Mesenchymal stem cell (in vitro differentiated cells and primary cell): ENCODE measurements at regions not wholly inside any gene's neighbourhood (a gene's known extent, or its start where the extent isn't known, plus 50 kb on each side); places are given as distances from the start of the nearest gene placed in this dataset.

Experiments
- DNase-seq: peaks from one replicate; pipeline ENCODE4 v3.0.0-alpha.2; 2013
- H2AFZ ChIP-seq: one replicate; pipeline ENCODE4 v1.6.1; 2013; ENCODE audit warnings: low read depth, mild to moderate bottlenecking, control low read depth, inconsistent platforms, low read length, moderate library complexity
- H2AK5ac ChIP-seq: 2 replicates; pipeline ENCODE4 v1.6.1; 2013; ENCODE audit warnings: low read length, moderate library complexity, mild to moderate bottlenecking, inconsistent platforms; ENCODE audit not compliant: severe bottlenecking
- H2BK120ac ChIP-seq: one replicate; pipeline ENCODE4 v1.6.1; 2013; ENCODE audit warnings: low read depth, mild to moderate bottlenecking, inconsistent platforms, low read length, moderate library complexity
- H2BK12ac ChIP-seq, 2 experiments: one replicate each; pipeline ENCODE4 v1.6.1; 2013; ENCODE audit warnings: inconsistent platforms in 2 of 2, low read length in 2 of 2, mild to moderate bottlenecking in 2 of 2, moderate library complexity in 2 of 2, control low read depth in 1 of 2
- H2BK15ac ChIP-seq: one replicate; pipeline ENCODE4 v1.6.1; 2013; ENCODE audit warnings: mild to moderate bottlenecking, low read depth, inconsistent platforms; ENCODE audit not compliant: poor library complexity, severe bottlenecking
- H2BK5ac ChIP-seq: 2 replicates; pipeline ENCODE4 v1.6.1; 2013; ENCODE audit warnings: low read depth, mild to moderate bottlenecking, low read length, control low read depth, inconsistent platforms; ENCODE audit not compliant: poor library complexity, severe bottlenecking
- H3K14ac ChIP-seq, 2 experiments: one replicate each; pipeline ENCODE4 v1.6.1; 2013; ENCODE audit warnings: inconsistent platforms in 2 of 2, low read length in 2 of 2, control low read depth in 1 of 2, mild to moderate bottlenecking in 1 of 2, moderate library complexity in 1 of 2
- H3K18ac ChIP-seq, 2 experiments: one replicate each; pipeline ENCODE4 v1.6.1; 2013; ENCODE audit warnings: inconsistent platforms in 2 of 2, low read length in 2 of 2, control low read depth in 1 of 2, low read depth in 1 of 2, mild to moderate bottlenecking in 1 of 2
- H3K23ac ChIP-seq, 2 experiments: one replicate each; pipeline ENCODE4 v1.6.1; 2013; ENCODE audit warnings: inconsistent platforms in 2 of 2, low read length in 2 of 2, mild to moderate bottlenecking in 2 of 2, moderate library complexity in 2 of 2, control low read depth in 1 of 2
- H3K27ac ChIP-seq: 2 replicates; pipeline ENCODE4 v1.5.1; 2013; ENCODE audit warnings: mild to moderate bottlenecking, moderate library complexity, low read length, control low read depth, inconsistent platforms; ENCODE audit not compliant: poor library complexity, severe bottlenecking
- H3K27me3 ChIP-seq, 2 experiments: 2 replicates each; pipeline versions ENCODE4 v1.6.1 to v1.7.0; 2013; ENCODE audit warnings: low read length in 2 of 2, mild to moderate bottlenecking in 2 of 2, moderate library complexity in 2 of 2, control low read depth in 1 of 2, inconsistent platforms in 1 of 2; ENCODE audit not compliant: control insufficient read depth in 1 of 2, insufficient read depth in 1 of 2
- H3K36me3 ChIP-seq, 2 experiments: 2 replicates each; pipeline versions ENCODE4 v1.6.1 to v1.7.0; 2013; ENCODE audit warnings: low read length in 2 of 2, control low read depth in 1 of 2, inconsistent platforms in 1 of 2, low read depth in 1 of 2, mild to moderate bottlenecking in 1 of 2; ENCODE audit not compliant: insufficient read depth in 2 of 2, control insufficient read depth in 1 of 2
- H3K4ac ChIP-seq, 2 experiments: one replicate each; pipeline ENCODE4 v1.6.1; 2013; ENCODE audit warnings: inconsistent platforms in 2 of 2, low read length in 2 of 2, mild to moderate bottlenecking in 2 of 2, moderate library complexity in 2 of 2, control low read depth in 1 of 2, low read depth in 1 of 2
- H3K4me1 ChIP-seq: 2 replicates; pipeline ENCODE4 v1.6.1; 2013; ENCODE audit warnings: low read depth, low read length, control low read depth; ENCODE audit not compliant: control insufficient read depth, insufficient read depth
- H3K4me2 ChIP-seq: 2 replicates; pipeline ENCODE4 v1.6.1; 2013; ENCODE audit warnings: low read length, mild to moderate bottlenecking, inconsistent platforms; ENCODE audit not compliant: poor library complexity, severe bottlenecking
- H3K4me3 ChIP-seq, 2 experiments: 2 replicates each; pipeline versions ENCODE4 v1.5.1 to v1.7.0; 2013; ENCODE audit warnings: low read length in 2 of 2, mild to moderate bottlenecking in 2 of 2, control low read depth in 1 of 2, low read depth in 1 of 2; ENCODE audit not compliant: insufficient read depth in 1 of 2
- H3K79me1 ChIP-seq: replicated peaks from 2 replicates; pipeline ENCODE4 v1.6.1; 2013; ENCODE audit warnings: mild to moderate bottlenecking, control low read depth, low read length, inconsistent platforms; ENCODE audit not compliant: poor library complexity, severe bottlenecking
- H3K9ac ChIP-seq: 2 replicates; pipeline ENCODE4 v1.7.0; 2013; ENCODE audit warnings: mild to moderate bottlenecking, low read length, moderate library complexity
- H3K9me3 ChIP-seq: 2 replicates; pipeline ENCODE4 v1.7.0; 2013; ENCODE audit warnings: mild to moderate bottlenecking, low read length; ENCODE audit not compliant: control insufficient read depth
- H4K8ac ChIP-seq: one replicate; pipeline ENCODE4 v1.6.1; 2013; ENCODE audit warnings: inconsistent platforms, mild to moderate bottlenecking, low read length, moderate library complexity
- H4K91ac ChIP-seq: one replicate; pipeline ENCODE4 v1.6.1; 2013; ENCODE audit warnings: mild to moderate bottlenecking, low read length, inconsistent platforms
- WGBS: methylation state at CpG from one replicate; pipeline ENCODE4 v1.1.7; 2013; ENCODE audit warnings: mixed read lengths; 5-methylcytosine and 5-hydroxymethylcytosine counted together

DNA sequence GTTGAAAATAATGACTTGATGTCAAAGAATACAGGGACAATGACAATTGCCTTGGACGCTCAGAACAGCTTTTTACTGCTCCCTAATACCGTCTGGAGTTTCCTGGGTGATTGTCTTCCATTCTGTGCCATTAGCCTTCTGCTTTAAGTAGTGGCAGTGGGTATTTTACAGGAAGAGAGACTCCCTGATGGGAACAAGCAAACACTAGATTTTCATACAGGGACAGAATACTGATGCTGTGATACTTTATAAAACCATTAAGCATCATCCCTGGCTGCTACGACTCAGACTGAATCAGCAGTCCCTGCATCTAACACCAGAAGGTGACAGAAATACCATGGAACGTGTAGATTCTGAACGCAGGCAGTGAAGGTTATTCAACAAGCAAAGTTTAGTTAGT lies 635.4 kb upstream of the GOT2 start:
- 72% methylated on average over 5 of the region's 5 CpGs for WGBS
- H3K27me3 ChIP-seq, result peaks cover 0 to 4% of the 10 kb centered on the region in 2 experiments
- no peak overlapping the region for H3K4ac ChIP-seq

DNA sequence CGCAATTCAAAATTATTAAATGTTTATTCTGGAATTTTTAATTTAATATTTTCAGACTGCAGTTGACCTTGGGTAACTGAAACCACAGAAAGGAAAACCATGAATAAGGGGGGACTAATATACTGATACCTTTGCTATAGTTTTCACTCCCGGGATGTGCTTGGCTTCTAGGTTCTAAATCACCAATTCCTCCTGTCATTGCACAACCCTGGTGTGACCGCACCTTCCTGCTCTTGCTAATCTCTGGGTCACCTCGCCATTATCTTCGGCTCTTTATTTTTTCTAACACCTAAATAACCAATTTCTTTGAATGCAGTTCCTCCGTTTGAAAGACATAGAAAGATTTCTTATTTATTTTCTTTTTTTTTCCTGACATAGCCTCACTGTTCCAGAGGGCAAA lies 634.5 kb upstream of the GOT2 start:
- Histone ChIP-seq H2AFZ (no peak overlapping the region), H2BK120ac (no peak overlapping the region), H2BK12ac (no peak overlapping the region), H3K27me3 (peaks cover 0 to 4% of the 10 kb centered on the region in 2 experiments), H3K4me3 (no peak overlapping the region), H2BK5ac (no peak overlapping the region), H3K23ac (no peak overlapping the region), H3K4ac (no peak overlapping the region), H3K27ac (no peak overlapping the region), H3K18ac (no peak overlapping the region), H2BK15ac (no peak overlapping the region), H3K36me3 (no peaks in the 10 kb centered on the region), H4K91ac (no peak overlapping the region), H3K9me3 (no peaks in the 10 kb centered on the region), H2AK5ac (no peak overlapping the region), H3K14ac (no peak overlapping the region), H3K4me1 (no peaks in the 10 kb centered on the region), H4K8ac (no peak overlapping the region), H3K9ac (no peak overlapping the region), H3K79me1 (no peaks in the 10 kb centered on the region), H3K4me2 (no peak overlapping the region)
- DNase-seq, result no peak
- 91% methylated on average over 5 of the region's 6 CpGs for WGBS

More for the DNA sequence above, 635.4 kb upstream of the GOT2 start:
- no peaks in the 10 kb centered on the region for H3K79me1 ChIP-seq
- no peak overlapping the region for H3K4me3 ChIP-seq
- no peak overlapping the region for H3K14ac ChIP-seq
- no peak for DNase-seq
- no peak overlapping the region for H3K4me2 ChIP-seq
- no peak overlapping the region for H2AK5ac ChIP-seq
- no peaks in the 10 kb centered on the region for H3K9me3 ChIP-seq
- H2BK5ac ChIP-seq, result no peak overlapping the region
- no peak overlapping the region for H2AFZ ChIP-seq
- no peak overlapping the region for H3K9ac ChIP-seq
- no peak overlapping the region for H3K23ac ChIP-seq
- H3K36me3 ChIP-seq, result no peaks in the 10 kb centered on the region
- no peak overlapping the region for H2BK120ac ChIP-seq
- no peak overlapping the region for H3K18ac ChIP-seq
- H2BK12ac ChIP-seq, result no peak overlapping the region
- no peak overlapping the region for H4K8ac ChIP-seq
- H3K27ac ChIP-seq, result no peak overlapping the region
- no peak overlapping the region for H2BK15ac ChIP-seq
- no peaks in the 10 kb centered on the region for H3K4me1 ChIP-seq
- no peak overlapping the region for H4K91ac ChIP-seq

DNA sequence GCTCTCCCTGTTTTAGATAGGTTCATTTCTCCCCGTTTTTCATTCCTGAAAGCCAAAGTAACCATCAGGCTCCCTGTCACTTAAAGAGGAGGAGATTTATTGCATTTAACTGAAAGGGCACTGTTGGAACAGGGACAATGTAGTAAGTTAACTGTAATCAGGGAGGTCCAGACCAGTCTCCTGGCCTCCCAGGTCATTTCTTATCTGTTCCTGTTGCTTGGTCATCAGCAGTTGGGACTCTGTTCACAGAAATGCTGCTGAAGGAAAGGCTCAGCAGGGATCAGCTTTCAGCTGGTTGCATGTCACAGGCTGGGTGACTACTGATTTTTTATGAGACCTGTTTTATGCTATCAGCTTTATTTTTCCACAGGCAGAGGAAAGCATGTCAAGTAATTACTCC lies 622.6 kb upstream of the GOT2 start:
- no peak for DNase-seq
- no CpG with 5 or more reads among the region's 1 CpG for whole genome bisulfite sequencing
- H4K91ac ChIP-seq, result no peak overlapping the region
- no peaks in the 10 kb centered on the region for H3K27me3 ChIP-seq
- no peak overlapping the region for H2BK15ac ChIP-seq
- H3K79me1 ChIP-seq, result no peaks in the 10 kb centered on the region
- no peak overlapping the region for H2AK5ac ChIP-seq
- no peak overlapping the region for H2BK12ac ChIP-seq
- no peak overlapping the region for H3K4ac ChIP-seq
- H3K9ac ChIP-seq, result no peak overlapping the region
- H3K23ac ChIP-seq, result no peak overlapping the region
- no peak overlapping the region for H3K14ac ChIP-seq
- no peak overlapping the region for H2AFZ ChIP-seq
- no peak overlapping the region for H2BK5ac ChIP-seq
- no peaks in the 10 kb centered on the region for H3K4me1 ChIP-seq
- H3K9me3 ChIP-seq, result peaks cover under 1% of the 10 kb centered on the region
- H3K18ac ChIP-seq, result no peak overlapping the region
- H3K4me2 ChIP-seq, result no peak overlapping the region
- H3K36me3 ChIP-seq, result no peaks in the 10 kb centered on the region
- H4K8ac ChIP-seq, result no peak overlapping the region
- H3K4me3 ChIP-seq, result no peak overlapping the region
- H2BK120ac ChIP-seq, result no peak overlapping the region
- no peak overlapping the region for H3K27ac ChIP-seq

DNA sequence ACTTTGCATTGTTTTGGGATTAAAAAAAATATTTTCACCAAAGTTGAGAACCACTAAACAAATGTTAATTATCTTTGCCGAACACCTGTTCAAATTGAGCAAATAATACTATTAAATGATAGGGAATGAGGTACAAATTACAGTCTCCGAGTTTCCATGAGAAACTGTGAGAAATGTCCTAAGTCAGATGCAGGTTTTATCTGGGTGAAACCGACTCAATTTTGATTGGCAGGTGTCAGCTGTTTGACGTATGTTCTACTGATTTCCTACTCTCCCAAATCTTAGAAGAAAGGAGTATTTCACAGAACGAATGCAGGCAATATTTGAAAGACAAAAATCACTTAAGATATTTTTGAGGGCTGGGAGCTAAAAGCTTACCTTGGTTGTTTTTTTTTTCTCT lies 622.0 kb upstream of the GOT2 start:
- H4K91ac ChIP-seq, result no peak overlapping the region
- no peaks in the 10 kb centered on the region for H3K79me1 ChIP-seq
- no peak overlapping the region for H2BK12ac ChIP-seq
- no peak overlapping the region for H2BK120ac ChIP-seq
- no peak overlapping the region for H3K4me2 ChIP-seq
- H3K27ac ChIP-seq, result no peak overlapping the region
- H2BK5ac ChIP-seq, result no peak overlapping the region
- H3K36me3 ChIP-seq, result no peaks in the 10 kb centered on the region
- H3K9me3 ChIP-seq, result no peaks in the 10 kb centered on the region
- no peaks in the 10 kb centered on the region for H3K27me3 ChIP-seq
- H3K4ac ChIP-seq, result no peak overlapping the region
- no peak overlapping the region for H2AK5ac ChIP-seq
- no peak overlapping the region for H3K23ac ChIP-seq
- WGBS, result 73% methylated on average over 3 of the region's 5 CpGs
- H3K18ac ChIP-seq, result no peak overlapping the region
- no peak overlapping the region for H3K14ac ChIP-seq
- no peak overlapping the region for H3K9ac ChIP-seq
- H2BK15ac ChIP-seq, result no peak overlapping the region
- no peak overlapping the region for H4K8ac ChIP-seq
- H3K4me3 ChIP-seq, result no peak overlapping the region
- H3K4me1 ChIP-seq, result no peaks in the 10 kb centered on the region
- no peak for DNase-seq
- no peak overlapping the region for H2AFZ ChIP-seq
